MCF 10A (cell line): ENCODE measurements at regions not wholly inside any gene's neighbourhood (a gene's known extent, or its start where the extent isn't known, plus 50 kb on each side); places are given as distances from the start of the nearest gene placed in this dataset.
A peak's percentile ranks its signal among the peaks of the same experiment; 100 is the strongest.
"Not testable (repeated sequence)": the region's sequence is repeated elsewhere in the genome, so short reads cannot be mapped to it uniquely, and the experiment has no call there.

Experiments used
- BruUV-seq: library from RNA; stranded (reverse); fragments of 400-500 nt; replicated peaks from 2 replicates; lab custom pipeline; 2021; lab: Mats Ljungman, UMichigan
- CTCF ChIA-PET: fragments of 300-600 bp; sonication (Branson Sonifier 250); formaldehyde crosslinking; extraction: SDS; loops from one replicate; lab custom pipeline; 2021; ENCODE audit warnings: antibody characterized with exemption, inconsistent platforms; lab: Yijun Ruan, JAX
- POLR2A ChIA-PET: fragments of 300-600, 350-650 bp; sonication (Branson Sonifier 250); formaldehyde crosslinking; extraction: SDS; loops from one replicate; lab custom pipeline; 2020; ENCODE audit warnings: antibody characterized with exemption, inconsistent platforms; lab: Yijun Ruan, JAX
- DNase-seq: peaks from one replicate; pipeline ENCODE4 v3.0.0-alpha.2; 2018; ENCODE audit not compliant: unreplicated experiment
- H3K27ac Mint-ChIP-seq: one replicate; pipeline ENCODE4 v1.8.0; 2022; ENCODE audit warnings: mild to moderate bottlenecking, low read depth, mixed read lengths; ENCODE audit not compliant: unreplicated experiment
- H3K27me3 Mint-ChIP-seq: one replicate; pipeline ENCODE4 v1.8.0; 2022; ENCODE audit warnings: mixed read lengths; ENCODE audit not compliant: insufficient read depth, unreplicated experiment
- H3K36me3 Mint-ChIP-seq: one replicate; pipeline ENCODE4 v1.8.0; 2022; ENCODE audit warnings: mild to moderate bottlenecking, moderate library complexity, mixed read lengths; ENCODE audit not compliant: insufficient read depth, unreplicated experiment
- H3K4me1 Mint-ChIP-seq: one replicate; pipeline ENCODE4 v1.8.0; 2022; ENCODE audit warnings: mixed read lengths; ENCODE audit not compliant: insufficient read depth, unreplicated experiment
- H3K4me3 Mint-ChIP-seq: one replicate; pipeline ENCODE4 v1.8.0; 2022; ENCODE audit warnings: mild to moderate bottlenecking, moderate library complexity, mixed read lengths; ENCODE audit not compliant: unreplicated experiment
- H3K9me3 Mint-ChIP-seq: one replicate; pipeline ENCODE4 v1.8.0; 2022; ENCODE audit warnings: mixed read lengths; ENCODE audit not compliant: unreplicated experiment
- intact Hi-C: fragments of 100-400 bp; cut with micrococcal nuclease; formaldehyde crosslinking; loops from 2 replicates; pipeline ENCODE4 v1.14.1; 2022
- TF ChIP-seq, protein P1 (sequence below): fragments of 200-600 bp; IDR thresholded peaks from one replicate; pipeline ENCODE4 v1.8.0; 2022; ENCODE audit warnings: antibody characterized with exemption, mild to moderate bottlenecking; ENCODE audit not compliant: unreplicated experiment

DNA sequence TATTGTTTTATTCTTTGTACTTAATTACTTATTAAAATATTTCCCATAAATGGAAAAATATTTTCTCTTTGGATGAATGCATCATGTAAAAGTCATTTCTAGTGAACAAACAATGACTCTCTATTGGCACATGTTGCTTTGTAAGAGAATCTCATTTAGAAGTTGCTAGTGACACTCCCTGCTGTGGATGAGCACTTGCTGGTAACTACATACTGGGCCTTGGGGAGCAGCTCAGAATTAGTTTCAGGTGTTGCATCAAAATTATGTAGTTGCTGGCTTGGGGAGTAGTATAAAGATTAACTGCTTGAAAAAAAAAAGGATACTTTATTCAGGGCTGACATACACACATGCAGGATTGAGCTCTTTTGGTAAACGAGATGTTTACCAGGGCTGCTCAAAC lies 80.3 kb upstream of the KCNAB1 start:
- Mint-ChIP-seq H3K36me3 (no peaks in the 10 kb centered on the region), H3K27ac (no peak overlapping the region), H3K27me3 (peaks cover 17% of the 10 kb centered on the region), H3K4me3 (no peak overlapping the region), H3K9me3 (no peaks in the 10 kb centered on the region), H3K4me1 (no peaks in the 10 kb centered on the region)
- ChIA-PET POLR2A (no interaction called here), CTCF (interaction anchor here (0.6 to 1.0 kb wide), 2 partner anchors 30 to 114 kb away, joined by 3 to 5 read pairs; no protein-coding TSS in a partner anchor)
- no peak for DNase-seq
- TF ChIP-seq, protein P1, sequence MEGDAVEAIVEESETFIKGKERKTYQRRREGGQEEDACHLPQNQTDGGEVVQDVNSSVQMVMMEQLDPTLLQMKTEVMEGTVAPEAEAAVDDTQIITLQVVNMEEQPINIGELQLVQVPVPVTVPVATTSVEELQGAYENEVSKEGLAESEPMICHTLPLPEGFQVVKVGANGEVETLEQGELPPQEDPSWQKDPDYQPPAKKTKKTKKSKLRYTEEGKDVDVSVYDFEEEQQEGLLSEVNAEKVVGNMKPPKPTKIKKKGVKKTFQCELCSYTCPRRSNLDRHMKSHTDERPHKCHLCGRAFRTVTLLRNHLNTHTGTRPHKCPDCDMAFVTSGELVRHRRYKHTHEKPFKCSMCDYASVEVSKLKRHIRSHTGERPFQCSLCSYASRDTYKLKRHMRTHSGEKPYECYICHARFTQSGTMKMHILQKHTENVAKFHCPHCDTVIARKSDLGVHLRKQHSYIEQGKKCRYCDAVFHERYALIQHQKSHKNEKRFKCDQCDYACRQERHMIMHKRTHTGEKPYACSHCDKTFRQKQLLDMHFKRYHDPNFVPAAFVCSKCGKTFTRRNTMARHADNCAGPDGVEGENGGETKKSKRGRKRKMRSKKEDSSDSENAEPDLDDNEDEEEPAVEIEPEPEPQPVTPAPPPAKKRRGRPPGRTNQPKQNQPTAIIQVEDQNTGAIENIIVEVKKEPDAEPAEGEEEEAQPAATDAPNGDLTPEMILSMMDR = no peak
- intact Hi-C loops = loop anchor here (10.0 kb wide), 1 partner anchor 345 kb away; no protein-coding TSS in a partner anchor
- no TSS peak for BruUV-seq

DNA sequence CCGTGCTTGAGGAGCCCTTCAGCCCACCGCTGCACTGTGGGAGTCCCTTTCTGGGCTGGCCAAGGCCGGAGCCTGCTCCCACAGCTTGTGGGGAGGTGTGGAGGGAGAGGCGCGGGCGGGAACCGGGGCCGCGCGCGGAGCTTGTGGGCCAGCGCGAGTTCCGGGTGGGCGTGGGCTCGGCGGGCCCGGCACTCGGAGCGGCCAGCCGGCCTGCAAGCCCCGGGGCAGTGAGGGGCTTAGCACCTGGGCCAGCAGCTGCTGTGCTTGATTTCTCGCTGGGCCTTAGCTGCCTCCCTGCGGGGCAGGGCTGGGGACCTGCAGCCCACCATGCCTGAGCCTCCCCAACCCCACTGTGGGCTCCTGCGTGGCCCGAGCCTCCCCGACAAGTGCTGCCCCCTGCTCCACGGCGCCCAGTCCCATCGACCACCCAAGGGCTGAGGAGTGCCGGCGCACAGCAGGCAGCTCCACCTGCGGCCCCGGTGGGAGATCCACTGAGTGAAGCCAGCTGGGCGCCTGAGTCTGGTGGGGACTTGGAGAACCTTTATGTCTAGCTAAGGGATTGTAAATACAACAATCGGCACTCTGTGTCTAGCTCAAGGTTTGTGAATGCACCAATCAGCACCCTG lies 79.0 kb upstream of the KCNAB1 start:
- intact Hi-C loops = loop anchor here (10.0 kb wide), 1 partner anchor 343 kb away; no protein-coding TSS in a partner anchor
- H3K4me3 Mint-ChIP-seq, BruUV-seq, H3K27me3 Mint-ChIP-seq, H3K4me1 Mint-ChIP-seq, H3K9me3 Mint-ChIP-seq, H3K27ac Mint-ChIP-seq, DNase-seq, POLR2A ChIA-PET, H3K36me3 Mint-ChIP-seq: not testable (repeated sequence)
- CTCF ChIA-PET = interaction anchor here (0.9 to 1.2 kb wide), 3 partner anchors 12 to 470 kb away, joined by 3 to 4 read pairs (median 4); no protein-coding TSS in a partner anchor

GRCh38 chr3:156041856-156042255 lies 78.5 kb upstream of the KCNAB1 start:
- H3K4me3 Mint-ChIP-seq, BruUV-seq, H3K27me3 Mint-ChIP-seq, H3K4me1 Mint-ChIP-seq, DNase-seq, H3K27ac Mint-ChIP-seq, H3K36me3 Mint-ChIP-seq, H3K9me3 Mint-ChIP-seq: not testable (repeated sequence)
- CTCF ChIA-PET = interaction anchor here (1.0 to 1.2 kb wide), 2 partner anchors 11 to 19 kb away, joined by 4 read pairs; no protein-coding TSS in a partner anchor
- POLR2A ChIA-PET = interaction anchor here (0.7 kb wide), 1 partner anchor 189 kb away, joined by 3 read pairs; no protein-coding TSS in a partner anchor
- intact Hi-C loops = loop anchor here (10.0 kb wide), 1 partner anchor 343 kb away; no protein-coding TSS in a partner anchor

DNA sequence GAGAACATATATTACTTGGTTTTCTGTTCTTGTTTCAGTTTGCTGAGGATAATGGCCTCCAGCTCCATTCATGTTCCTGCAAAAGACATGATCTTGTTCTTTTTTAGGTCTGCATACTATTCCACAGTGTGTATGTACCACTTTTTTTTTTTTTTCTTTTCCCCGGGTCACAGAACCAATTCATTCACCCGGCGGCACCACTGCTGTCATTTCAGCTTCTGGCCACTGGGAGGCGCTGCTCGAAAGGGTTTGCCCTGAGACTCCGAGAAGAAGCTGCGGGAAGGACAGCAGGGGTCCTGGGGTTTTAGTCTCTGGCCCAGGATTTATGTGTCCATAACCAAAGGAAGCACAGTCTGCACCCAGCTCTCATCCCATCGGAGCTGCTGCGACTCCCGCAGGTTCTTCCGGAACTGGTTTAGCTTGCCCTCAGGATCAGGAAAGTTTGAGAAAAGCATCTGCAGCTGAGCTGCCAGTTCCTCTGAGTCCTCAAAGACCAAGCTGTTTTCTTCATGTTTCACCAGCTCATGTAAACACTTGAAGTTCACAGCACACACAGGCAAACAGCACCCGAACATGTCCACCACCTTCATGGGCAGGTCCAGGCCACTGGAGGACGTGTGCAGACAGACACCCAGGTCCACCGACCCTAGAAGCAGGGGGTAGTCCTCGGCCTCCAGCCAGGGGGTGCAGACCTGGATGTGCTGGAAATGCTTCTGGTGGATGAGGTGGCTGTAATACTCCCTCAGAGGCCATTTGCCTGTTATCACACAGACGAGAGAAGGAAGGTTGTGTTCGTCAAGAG lies 76.3 kb upstream of the KCNAB1 start:
- H3K4me1 Mint-ChIP-seq, H3K36me3 Mint-ChIP-seq, H3K4me3 Mint-ChIP-seq, H3K27ac Mint-ChIP-seq, H3K27me3 Mint-ChIP-seq, BruUV-seq, H3K9me3 Mint-ChIP-seq: not testable (repeated sequence)
- intact Hi-C loops = loop anchor here (10.0 kb wide), 1 partner anchor 341 kb away; no protein-coding TSS in a partner anchor
- ChIA-PET CTCF (interaction anchor here (0.6 to 2.7 kb wide), 20 partner anchors 8 to 1180 kb away, joined by 3 to 7 read pairs (median 3); no protein-coding TSS in a partner anchor), POLR2A (interaction anchor here (0.6 to 0.7 kb wide), 2 partner anchors 703 to 1061 kb away, joined by 3 to 4 read pairs; no protein-coding TSS in a partner anchor)
- TF ChIP-seq, protein P1 = peak; percentile 61
- DNase-seq = peak; percentile 27
